NCI-H2081 (cell line): ENCODE measurements at regions not wholly inside any gene's neighbourhood (a gene's known extent, or its start where the extent isn't known, plus 50 kb on each side); places are given as distances from the start of the nearest gene placed in this dataset.
"Not testable (repeated sequence)": the region's sequence is repeated elsewhere in the genome, so short reads cannot be mapped to it uniquely, and the experiment has no call there.

Experiments used
- DNase-seq, 2 experiments: peaks; one replicate each; lab custom pipeline; 2025; lab: John Stamatoyannopoulos, UW

DNA sequence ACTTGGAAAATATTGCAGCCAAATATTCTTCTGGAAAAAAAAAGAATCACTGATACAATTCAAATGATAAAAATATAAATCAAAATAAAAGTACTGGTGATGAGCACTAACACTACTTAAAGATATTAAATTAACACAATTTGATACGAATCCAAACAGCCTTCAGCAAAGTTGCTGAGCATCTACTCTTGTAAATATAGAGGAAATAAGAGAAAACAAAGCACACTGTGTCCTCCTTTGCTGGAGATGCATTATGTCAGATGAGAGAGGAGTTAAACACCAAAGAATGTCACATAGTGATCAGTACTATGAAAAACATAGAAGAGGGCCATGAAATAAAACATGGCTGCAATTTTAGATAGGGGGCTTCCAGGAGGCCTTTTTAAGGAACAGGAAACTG is 177.4 kb upstream of the RNPC3 start:
- no peak for DNase-seq

DNA sequence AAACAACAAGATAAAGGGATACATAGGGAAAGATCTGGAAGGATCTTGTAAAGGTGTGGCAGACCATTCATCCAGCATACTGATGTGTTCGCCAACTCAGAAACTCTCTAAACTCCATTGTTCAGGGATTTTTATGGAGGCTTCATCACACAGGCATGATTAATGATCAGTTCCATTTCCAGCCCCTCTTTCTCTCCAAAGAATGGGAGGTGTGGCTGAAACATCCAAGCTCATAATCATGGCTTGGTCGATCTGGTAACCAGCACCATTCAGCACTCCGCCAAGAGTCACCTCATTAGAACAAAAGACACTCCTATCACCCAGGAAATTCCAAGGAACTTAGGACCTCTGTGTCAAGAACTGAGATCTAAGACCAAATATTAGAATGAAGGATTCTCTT is 180.6 kb upstream of the RNPC3 start:
- no peak for DNase-seq

DNA sequence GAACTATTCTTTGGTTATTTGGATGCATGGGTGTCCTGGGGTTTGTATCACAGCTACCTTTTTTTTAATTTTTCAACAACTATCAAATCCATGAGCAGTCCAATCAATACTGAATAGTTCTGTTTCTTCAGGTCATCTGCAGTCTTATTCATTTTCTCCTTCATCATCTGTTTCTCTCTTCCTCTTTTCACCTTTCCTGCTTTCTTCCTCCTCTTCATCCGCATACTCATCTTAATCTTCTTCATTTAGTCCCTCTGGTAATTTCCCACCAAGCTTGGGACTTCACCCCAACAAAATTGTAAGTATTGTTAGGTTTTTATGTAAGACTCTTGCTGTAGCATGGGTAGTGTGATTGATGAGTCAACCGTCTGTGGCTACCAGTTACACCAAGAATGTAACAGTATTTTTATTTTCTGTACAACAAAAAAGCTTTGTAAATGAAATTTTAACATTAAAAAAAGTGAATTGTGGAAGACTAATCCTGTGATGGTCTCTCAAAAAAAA is 184.1 kb upstream of the RNPC3 start:
- DNase-seq: no peak

DNA sequence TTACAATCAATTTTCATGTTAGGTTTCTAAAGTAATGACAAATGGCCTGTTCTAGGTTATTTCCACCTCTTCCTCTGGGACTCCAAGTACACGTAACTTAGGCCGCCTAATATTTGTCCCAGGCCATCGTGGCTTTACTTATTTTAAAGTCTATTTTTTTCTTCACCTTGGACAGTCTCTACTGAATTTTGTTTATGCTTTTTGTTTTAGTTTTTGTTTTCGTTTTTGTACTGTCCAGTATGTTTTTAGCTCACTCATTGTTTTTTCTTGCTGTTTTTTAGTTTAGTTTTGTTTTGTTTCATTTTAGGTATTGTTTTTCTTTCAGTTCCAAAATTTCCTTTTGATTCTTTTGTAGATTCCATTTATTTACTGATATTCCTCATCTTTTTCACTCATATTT is 187.7 kb upstream of the RNPC3 start:
- no peak for DNase-seq

DNA sequence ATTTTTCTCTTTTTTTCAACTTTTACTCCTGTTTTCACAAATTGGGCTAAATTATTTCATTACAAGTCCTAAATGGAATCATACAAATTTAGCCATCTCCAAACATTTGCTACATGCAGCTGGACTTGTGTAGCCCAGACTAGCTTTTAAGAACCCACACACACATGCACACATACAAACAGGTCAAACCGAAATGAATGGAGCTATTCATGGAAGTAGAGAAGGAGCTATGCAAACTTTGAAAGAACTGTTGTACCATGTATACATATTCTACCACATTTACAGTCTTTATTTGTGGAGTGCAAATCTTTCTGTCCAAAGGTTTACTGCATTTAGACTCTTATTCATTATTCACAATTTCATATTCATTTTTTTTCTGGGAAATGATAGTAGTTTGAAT is 189.1 kb upstream of the RNPC3 start:
- DNase-seq: no peak

DNA sequence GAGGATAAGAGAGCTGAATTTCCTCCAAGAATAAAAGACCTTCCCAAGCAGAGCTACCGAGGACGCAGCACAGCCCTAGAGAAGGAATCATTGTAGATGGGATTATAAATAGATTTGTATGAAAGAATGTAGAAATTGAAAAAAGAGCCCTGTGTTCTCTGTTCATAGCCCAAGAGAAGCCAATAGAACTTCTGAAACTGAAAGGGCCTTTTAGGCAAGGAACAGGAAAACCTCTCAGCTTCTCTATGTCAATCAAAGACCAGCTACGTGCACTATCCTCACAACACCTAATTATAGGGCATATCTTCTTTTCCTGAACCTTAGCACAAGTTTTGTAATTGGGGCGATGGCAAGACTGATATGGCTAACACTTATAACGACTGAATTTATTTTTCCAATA is 192.4 kb upstream of the RNPC3 start:
- DNase-seq: no peak

DNA sequence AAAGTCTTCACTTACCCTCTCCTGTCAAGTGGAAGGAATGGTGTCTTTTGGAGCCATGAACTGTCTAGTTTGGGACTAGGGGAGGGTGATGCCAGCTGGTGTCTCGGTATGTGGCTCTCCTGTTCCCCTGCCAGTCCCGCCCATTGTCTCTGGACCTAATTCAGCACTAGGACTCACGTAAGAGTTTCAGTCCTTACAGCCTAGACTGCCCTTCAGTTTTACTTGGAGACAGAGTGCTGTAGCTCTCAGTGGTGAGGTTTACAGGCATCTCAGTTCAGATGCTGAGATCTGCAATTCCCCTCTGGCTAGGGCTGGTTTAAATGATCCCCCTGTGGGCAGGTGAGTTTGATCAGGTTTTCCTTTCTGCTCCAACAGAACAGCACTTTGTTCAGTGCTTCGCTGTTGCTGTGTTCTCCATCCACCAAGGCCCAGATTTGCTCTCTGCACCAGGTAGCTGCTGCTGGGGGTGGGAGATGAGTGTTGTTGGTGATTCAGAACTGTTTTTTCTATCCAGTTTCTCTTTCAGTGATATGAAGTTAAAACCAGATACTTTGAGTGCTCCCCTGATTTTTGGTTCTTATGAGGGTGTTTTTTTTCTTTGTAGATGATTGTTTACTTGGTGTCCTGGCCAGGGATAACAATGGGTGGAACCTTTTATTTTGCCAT is 198.3 kb upstream of the RNPC3 start:
- no peak for DNase-seq

DNA sequence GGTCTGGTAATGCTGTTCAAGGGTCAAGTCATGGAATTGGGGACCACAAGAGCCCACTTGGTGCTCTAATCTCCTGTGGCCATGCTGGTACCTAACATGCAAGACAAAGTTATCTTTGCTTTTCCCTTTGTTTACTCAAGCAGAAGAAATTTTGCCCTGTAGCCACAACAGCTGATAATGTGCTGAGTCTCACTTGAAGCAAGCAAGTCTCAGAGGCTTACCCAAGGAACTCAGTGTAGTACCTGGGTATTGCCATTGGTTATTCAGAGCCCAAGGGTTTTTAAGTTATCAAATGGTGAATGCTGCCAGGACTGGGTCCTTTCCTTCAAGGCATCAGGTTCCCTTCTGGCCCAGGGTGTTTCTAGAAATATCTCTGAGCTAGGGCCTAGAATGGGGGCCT is 198.9 kb upstream of the RNPC3 start:
- DNase-seq: no peak

DNA sequence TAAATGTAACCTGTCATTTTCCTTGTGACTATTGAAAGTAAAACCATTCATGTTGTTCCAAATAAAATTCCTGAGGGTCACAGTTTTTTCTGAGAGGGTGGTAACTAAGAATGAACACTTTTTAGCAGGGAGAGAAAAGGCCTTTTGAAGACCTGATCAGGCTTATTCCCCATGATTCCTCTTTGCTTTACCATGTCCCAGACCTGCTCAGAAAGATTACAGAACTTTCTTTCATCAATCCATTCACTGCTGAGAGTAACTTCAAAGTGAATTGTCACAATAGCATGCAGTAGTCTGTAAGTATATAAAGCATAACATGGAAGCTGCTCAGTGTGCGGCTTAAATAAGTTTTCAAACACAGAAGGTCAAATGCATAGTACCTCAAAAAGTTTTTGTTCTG is 201.5 kb upstream of the COL11A1 start:
- DNase-seq: no peak

DNA sequence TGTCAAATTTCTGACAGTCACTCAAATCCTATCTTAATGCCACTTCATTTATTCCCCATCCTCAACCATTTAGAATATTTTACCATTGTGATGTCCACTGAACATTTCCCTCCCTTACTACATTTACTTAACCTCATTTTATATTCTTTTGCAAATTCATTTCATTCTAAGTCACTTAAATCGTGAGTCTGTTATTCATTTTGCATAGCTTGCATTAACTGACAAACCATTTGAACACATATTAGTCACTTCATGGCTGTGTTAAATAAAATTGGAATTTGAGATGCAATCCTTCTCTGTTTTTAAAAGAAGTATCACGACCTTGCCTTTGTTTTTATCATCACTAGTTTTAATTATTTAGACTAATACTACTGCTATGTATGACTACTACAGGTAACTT is 199.4 kb upstream of the COL11A1 start:
- no peak for DNase-seq

DNA sequence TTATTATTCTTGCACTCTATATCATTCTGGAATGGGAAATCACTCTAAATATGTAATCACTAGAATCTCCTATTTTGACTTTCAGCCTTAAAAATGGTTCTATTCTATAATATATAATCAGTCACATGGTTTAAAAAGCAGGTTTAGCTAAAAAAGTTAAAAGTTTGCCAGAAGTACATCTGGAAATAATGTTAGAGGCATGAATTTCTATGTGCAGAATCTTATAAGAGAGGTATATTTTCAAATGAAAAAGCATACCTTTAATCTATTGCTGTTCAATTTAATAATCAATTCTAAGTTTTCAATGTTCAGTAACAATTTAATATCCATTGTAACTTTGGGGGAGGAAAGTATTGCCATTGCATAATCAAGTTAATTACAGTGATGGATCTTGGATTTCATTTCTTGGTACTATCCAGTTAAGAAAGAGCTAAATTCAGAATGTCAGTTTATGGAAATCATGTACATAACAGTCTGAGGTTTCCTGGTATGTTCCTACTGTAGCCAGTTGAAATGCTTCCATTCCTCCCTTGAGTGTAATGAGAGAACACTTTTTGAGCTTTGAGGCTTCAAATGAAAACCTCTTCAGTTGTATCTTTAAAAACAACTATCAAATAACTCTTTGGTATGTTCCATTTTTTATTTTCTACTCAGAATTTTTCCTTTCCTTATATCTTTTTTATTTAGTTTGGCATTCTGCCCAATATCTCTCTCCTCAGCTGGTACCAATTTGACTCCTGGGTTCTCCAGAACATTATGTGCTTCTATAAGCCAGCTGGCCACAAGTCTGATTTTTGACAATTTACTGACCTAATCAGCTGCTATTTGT is 175.7 kb upstream of the COL11A1 start:
- DNase-seq: no peak

DNA sequence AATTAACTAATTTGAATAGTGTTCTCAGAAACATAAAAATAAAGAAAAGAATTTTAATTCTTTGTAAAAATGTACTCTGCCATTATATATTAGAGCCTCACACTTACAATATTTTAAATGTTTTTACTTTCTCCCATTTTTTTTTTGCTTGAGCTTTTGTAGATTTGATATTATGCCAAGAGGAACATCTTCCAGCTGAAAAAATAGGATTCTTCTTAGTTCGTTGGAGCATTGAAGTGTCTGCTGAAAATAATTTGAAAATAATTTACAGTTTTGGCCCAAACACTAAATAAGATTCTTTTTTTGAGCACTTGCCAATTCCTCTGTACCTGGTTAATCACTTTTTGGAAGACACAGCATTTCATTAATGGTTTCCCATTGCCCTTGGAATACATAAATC is 175.0 kb upstream of the COL11A1 start:
- DNase-seq: no peak

DNA sequence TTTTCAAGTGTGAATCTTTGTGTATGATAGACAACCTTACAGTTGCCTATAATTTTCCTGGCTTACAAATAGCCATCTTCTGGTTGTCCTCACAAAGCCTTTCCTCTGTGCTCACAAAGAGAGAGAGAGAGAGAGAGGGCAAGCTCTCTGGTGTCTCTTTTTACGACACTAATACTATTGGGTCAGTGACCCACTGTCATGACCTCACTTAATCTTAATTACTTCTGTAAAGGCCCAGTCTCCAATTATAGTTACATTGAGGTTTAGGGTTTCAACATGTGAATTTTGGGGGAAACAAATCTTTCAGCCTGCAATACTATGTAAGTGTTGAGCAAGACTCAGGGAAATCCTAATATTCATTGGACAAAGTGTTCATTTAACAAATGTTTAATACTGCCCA is 167.4 kb upstream of the COL11A1 start:
- DNase-seq: no peak

DNA sequence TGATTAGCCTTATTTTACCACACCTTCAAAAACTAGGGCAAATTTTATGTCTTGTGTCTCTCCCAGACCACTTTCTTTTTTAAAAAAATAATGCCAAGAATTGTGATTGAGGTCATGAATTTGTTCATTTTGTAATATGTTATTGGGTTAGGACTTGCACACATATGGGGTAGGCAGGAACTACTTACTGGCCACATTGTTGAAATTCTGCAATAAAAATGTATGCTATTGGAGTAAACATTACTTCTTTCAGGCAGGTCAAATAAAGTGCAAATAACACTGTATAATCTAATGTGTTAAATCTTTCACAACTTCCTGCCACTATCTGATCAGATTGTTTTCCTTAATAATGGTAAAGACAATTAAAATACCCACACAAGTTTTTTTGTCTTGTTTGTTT is 166.6 kb upstream of the COL11A1 start:
- DNase-seq: no peak

DNA sequence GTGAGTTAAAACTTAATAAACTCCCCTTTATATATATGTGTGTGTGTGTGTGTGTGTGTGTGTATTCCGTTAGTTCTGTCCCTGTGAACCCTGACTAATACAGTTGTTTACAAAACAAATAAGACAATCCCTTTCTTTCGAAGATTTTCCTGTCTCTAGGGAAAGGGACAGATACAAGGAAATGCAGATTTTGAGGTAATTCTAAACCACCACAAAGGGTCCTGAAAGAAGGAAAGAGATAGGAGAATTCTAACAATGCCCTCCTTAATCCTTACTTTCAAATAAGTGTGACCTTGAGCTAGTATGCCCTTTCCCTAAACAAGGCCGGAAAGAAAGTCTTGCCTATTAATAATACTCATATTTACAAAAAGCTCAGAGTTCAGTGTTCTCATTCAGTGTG is 164.8 kb upstream of the COL11A1 start:
- DNase-seq: no peak

DNA sequence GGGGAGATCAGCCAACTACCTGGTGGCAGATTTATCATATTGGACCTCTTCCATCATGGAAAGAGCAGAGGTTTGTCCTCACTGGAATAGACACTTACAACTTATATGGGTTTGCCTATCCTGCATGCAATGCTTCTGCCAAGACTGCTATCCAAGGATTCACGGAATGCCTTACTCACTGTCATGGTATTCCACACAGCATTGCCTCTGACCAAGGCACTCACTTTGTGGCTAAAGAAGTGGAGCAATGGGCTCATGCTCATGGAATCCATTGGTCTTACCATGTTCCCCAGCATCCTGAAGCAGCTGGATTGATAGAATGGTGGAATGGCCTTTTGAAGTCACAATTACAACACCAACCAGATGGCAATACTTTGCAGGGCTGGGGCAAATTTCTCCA is 163.1 kb upstream of the COL11A1 start:
- DNase-seq: not testable (repeated sequence)

DNA sequence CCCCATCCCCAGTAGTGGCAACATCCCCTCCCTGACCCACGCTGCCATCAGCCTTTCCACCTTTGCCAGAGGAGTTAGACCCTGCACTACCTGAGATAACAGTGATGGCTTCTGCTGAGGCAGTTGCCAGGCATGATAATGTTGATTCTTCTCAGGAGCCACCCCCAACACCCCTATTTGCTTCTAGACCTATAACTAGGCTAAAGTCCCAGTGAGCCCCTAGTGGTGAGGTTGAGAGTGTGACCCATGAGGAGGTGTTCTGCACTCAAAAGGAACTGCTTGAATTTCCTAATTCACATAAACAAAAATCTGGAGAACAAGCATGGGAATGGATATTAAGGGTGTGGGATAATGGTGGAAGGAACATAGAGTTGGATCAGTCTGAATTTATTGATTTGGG is 159.6 kb upstream of the COL11A1 start:
- DNase-seq: no peak

DNA sequence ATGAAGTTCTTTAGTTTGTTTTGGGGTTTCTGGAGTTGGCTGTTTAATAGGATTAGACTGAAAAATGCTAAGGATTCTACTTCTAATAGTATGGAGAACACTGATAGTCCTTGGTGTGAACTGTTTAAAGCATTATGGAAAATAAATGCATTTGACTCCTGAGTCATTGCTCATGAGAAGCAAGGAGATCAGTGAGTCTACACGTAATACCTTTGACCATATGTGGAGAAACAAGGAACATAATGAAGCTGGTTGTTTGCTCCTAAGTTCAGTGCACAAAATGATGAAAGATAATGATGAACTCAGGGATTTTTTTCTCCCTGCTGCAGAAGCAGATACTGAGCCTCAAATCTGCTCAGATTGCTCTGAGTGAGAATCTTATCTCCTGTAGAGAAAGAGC is 158.9 kb upstream of the COL11A1 start:
- DNase-seq: no peak

DNA sequence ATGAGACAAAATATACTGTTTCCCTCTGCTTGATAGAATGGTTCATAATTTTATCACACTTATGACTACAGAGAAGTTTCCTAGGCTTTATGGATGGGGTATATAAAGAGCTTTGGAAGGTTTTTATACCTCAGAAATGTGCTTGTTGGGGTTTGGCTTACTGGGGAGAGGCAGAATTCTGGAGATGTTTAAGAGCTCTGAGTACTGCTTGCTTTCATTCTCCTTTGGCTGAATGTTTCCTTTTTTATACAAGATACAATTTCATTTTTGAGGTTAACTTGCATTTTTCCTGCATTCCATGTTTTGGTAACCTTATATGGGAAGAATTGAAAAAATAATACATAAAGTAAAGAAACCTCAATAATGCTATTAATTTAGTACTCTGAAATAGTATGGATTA is 157.7 kb upstream of the COL11A1 start:
- no peak for DNase-seq

DNA sequence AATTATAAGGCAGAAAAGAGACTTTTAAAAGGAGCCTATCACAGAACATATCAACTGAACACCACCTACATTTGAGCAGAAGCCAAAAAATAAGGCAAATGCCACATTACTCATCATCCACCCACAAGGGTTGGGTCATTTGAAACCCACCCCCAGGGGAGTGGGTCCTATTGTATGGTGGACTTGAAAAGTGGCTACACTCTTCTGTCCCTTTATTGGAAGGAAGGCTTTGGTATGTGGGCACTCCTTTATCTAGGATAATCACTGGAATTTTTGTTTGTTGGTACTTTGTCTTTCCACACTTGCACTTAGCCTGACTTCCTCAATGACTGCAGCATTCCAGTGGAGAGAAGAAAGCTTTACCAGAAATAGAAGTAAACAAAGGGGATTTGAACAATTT is 157.2 kb upstream of the COL11A1 start:
- DNase-seq: no peak

DNA sequence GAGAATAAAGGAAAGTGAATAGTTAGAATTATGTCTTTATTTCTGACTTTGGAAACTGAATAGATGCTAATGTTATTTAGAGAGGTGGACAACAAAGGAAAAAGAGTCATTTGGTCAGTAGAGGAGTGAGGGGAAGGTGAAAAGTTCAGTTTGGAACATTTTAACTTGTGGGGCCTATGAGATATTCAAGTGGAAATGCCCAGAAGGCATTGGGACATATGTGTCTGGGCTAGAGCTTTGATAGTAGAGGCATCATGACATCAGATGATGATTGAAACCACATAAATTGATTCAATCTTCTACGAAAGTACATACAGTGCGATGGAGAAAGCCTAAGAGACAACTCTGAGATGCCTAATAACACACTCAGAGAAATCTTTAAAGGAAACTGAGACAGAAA is 151.7 kb upstream of the COL11A1 start:
- DNase-seq: no peak

DNA sequence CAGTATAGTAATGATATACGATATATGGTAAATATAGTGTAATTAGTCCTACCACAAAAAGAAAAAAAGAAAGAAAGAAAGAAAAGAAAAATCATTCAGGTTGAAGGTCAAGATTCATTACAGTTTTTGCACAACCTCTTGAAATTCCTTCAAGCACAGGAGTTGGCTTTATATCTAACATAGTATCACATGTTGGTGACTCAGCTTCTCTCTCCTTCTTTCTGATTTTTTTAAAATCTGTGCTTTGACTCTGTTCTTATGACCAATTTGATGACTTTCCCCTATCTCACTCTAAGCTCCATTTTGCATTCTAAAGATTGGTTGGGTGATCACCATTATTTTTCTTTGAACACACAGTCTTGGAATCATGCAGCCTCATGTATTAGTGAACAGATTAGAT is 148.2 kb upstream of the COL11A1 start:
- DNase-seq: no peak

DNA sequence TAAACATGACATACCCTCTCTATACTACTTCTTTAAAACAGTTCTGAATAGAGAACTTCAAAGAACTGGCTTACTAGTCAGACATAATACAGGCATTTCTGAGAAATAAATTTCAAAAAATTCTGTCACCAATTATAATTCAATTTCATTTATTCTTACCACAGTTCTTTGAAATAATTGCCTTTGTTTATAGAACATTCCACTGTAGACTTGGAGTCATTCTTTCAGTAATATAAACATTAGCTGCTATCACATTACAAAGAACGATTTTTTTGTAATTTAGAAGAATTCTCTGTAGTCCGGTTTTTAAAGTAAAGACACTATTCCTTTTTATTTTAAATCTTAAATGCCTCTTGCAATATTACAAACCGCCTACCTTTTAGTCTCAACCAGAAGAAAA is 146.4 kb upstream of the COL11A1 start:
- no peak for DNase-seq

DNA sequence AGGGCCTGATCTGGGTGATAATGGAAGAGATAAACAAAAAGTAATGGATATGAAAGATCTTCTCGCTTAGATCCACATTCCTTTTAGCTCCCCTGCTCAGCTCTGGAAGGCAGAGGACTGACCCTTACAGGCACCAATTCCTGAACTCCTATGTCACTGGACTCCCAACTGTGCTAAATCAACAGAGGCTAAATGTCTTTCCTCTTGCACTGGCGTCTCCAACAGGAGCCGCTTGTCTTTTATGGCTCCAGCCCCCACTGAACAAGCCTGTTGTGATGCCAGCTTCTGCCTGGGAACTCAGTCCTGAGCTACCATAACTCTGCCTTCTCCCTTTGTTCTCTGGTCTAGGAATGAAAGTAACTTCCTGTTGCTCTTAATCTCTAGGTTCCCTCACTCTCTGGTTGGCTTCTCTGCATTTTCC is 142.1 kb upstream of the COL11A1 start:
- DNase-seq: no peak
